Hepatocyte (in vitro differentiated cells): ENCODE measurements at regions not wholly inside any gene's neighbourhood (a gene's known extent, or its start where the extent isn't known, plus 50 kb on each side); places are given as distances from the start of the nearest gene placed in this dataset.

ENCODE experiments used
- DNase-seq: peaks from one replicate; pipeline ENCODE4 v3.0.0-alpha.2; 2016; ENCODE audit warnings: low spot score
- H2AFZ ChIP-seq: fragments of 200-600 bp; sonication (generic); 2 replicates; pipeline ENCODE4 v1.6.0; 2016; ENCODE audit warnings: antibody characterized with exemption, mild to moderate bottlenecking
- H3K27ac ChIP-seq: fragments of 200-600 bp; sonication (generic); 2 replicates; pipeline ENCODE4 v1.5.1; 2016; ENCODE audit warnings: mild to moderate bottlenecking
- H3K27me3 ChIP-seq: fragments of 200-600 bp; sonication (generic); 2 replicates; pipeline ENCODE4 v1.6.1; 2016
- H3K36me3 ChIP-seq: fragments of 200-600 bp; sonication (generic); replicated peaks from 2 replicates; pipeline ENCODE4 v1.5.1; 2016; ENCODE audit warnings: low read depth; ENCODE audit not compliant: insufficient read depth
- H3K4me1 ChIP-seq: fragments of 200-600 bp; sonication (generic); 2 replicates; pipeline ENCODE4 v1.5.1; 2016; ENCODE audit warnings: mild to moderate bottlenecking, moderate library complexity; ENCODE audit not compliant: insufficient read depth
- H3K4me2 ChIP-seq: fragments of 200-600 bp; sonication (generic); 2 replicates; pipeline ENCODE4 v1.6.0; 2016
- H3K4me3 ChIP-seq: fragments of 200-600 bp; sonication (generic); 2 replicates; pipeline ENCODE4 v1.5.1; 2016; ENCODE audit warnings: mild to moderate bottlenecking
- H3K79me2 ChIP-seq: fragments of 200-600 bp; sonication (generic); 2 replicates; pipeline ENCODE4 v1.6.0; 2017; ENCODE audit warnings: mild to moderate bottlenecking
- H3K9me2 ChIP-seq: fragments of 200-600 bp; sonication (generic); replicated peaks from 2 replicates; pipeline ENCODE4 v1.6.0; 2017; ENCODE audit warnings: mild to moderate bottlenecking; ENCODE audit not compliant: insufficient read depth
- H3K9me3 ChIP-seq: fragments of 200-600 bp; sonication (generic); 2 replicates; pipeline ENCODE4 v1.5.1; 2016; ENCODE audit warnings: low read depth, mild to moderate bottlenecking
- H4K20me1 ChIP-seq: fragments of 200-600 bp; sonication (generic); 2 replicates; pipeline ENCODE4 v1.6.0; 2016; ENCODE audit warnings: mild to moderate bottlenecking; ENCODE audit not compliant: insufficient read depth, poor library complexity, severe bottlenecking
- CTCF ChIP-seq: fragments of 200-600 bp; sonication (generic); IDR thresholded peaks from 2 replicates; pipeline ENCODE4 v1.5.1; 2016; ENCODE audit warnings: antibody characterized with exemption, mild to moderate bottlenecking; ENCODE audit not compliant: poor library complexity
- EZH2 ChIP-seq: fragments of 200-600 bp; sonication (generic); IDR thresholded peaks from 2 replicates; pipeline ENCODE4 v1.6.1; 2016; ENCODE audit warnings: antibody characterized with exemption, mild to moderate bottlenecking, borderline replicate concordance
- EZH2phosphoT487 ChIP-seq: fragments of 200-600 bp; sonication (generic); IDR thresholded peaks from one replicate; pipeline ENCODE4 v1.6.1; 2018; ENCODE audit warnings: antibody characterized with exemption, mild to moderate bottlenecking, low read depth, moderate library complexity; ENCODE audit not compliant: unreplicated experiment, severe bottlenecking
- WGBS: methylation state at CpG from one replicate; pipeline ENCODE4 v1.1.6; 2016; ENCODE audit warnings: low lambda C conversion rate; ENCODE audit errors: missing lambda C conversion rate; 5-methylcytosine and 5-hydroxymethylcytosine counted together

- Histone ChIP-seq H3K36me3 (no peaks in the 10 kb centered on the region), H3K4me2 (no peak overlapping the region), H3K9me2 (no peaks in the 10 kb centered on the region), H2AFZ (no peak overlapping the region), H4K20me1 (no peaks in the 10 kb centered on the region), H3K4me3 (no peak overlapping the region), H3K9me3 (no peaks in the 10 kb centered on the region), H3K27ac (no peak overlapping the region), H3K27me3 (no peaks in the 10 kb centered on the region), H3K4me1 (no peaks in the 10 kb centered on the region), H3K79me2 (no peaks in the 10 kb centered on the region)
- WGBS: 87% methylated on average over 2 of the region's 2 CpGs
- TF ChIP-seq CTCF: no peak
- no peak for TF ChIP-seq EZH2phosphoT487
- TF ChIP-seq EZH2: no peak
- no peak for DNase-seq
Measured at GRCh38 chr3:18775501-18775900, 350.4 kb upstream of the SATB1 start.

- H3K4me1 ChIP-seq: no peaks in the 10 kb centered on the region
- no peaks in the 10 kb centered on the region for H3K36me3 ChIP-seq
- H3K4me2 ChIP-seq: no peak overlapping the region
- H2AFZ ChIP-seq: no peak overlapping the region
- no peaks in the 10 kb centered on the region for H3K9me3 ChIP-seq
- no peaks in the 10 kb centered on the region for H3K79me2 ChIP-seq
- no peaks in the 10 kb centered on the region for H3K9me2 ChIP-seq
- H3K4me3 ChIP-seq: no peak overlapping the region
- no peaks in the 10 kb centered on the region for H3K27me3 ChIP-seq
- TF ChIP-seq EZH2phosphoT487: no peak
- no peak for TF ChIP-seq EZH2
- TF ChIP-seq CTCF: no peak
- H4K20me1 ChIP-seq: no peaks in the 10 kb centered on the region
- H3K27ac ChIP-seq: no peak overlapping the region
- 67% methylated on average over 2 of the region's 2 CpGs for WGBS
- DNase-seq: no peak
Measured at GRCh38 chr3:18774319-18775088, 349.4 kb upstream of the SATB1 start.

- TF ChIP-seq EZH2 (no peak), EZH2phosphoT487 (no peak), CTCF (no peak)
- no peak overlapping the region for H2AFZ ChIP-seq
Measured at GRCh38 chr3:18772699-18773305, 347.7 kb upstream of the SATB1 start.

More at GRCh38 chr3:18772699-18773305, 347.7 kb upstream of the SATB1 start:
- H3K36me3 ChIP-seq: no peaks in the 10 kb centered on the region
- H3K9me2 ChIP-seq: no peaks in the 10 kb centered on the region
- no peaks in the 10 kb centered on the region for H3K79me2 ChIP-seq
- H3K4me3 ChIP-seq: no peak overlapping the region
- H3K4me1 ChIP-seq: no peaks in the 10 kb centered on the region
- no peaks in the 10 kb centered on the region for H4K20me1 ChIP-seq
- H3K27me3 ChIP-seq: no peaks in the 10 kb centered on the region
- no peak overlapping the region for H3K27ac ChIP-seq
- DNase-seq: no peak
- H3K4me2 ChIP-seq: no peak overlapping the region
- H3K9me3 ChIP-seq: no peaks in the 10 kb centered on the region
